BE2C (cell line): ENCODE measurements at regions not wholly inside any gene's neighbourhood (a gene's known extent, or its start where the extent isn't known, plus 50 kb on each side); places are given as distances from the start of the nearest gene placed in this dataset.
"Not testable (repeated sequence)": the region's sequence is repeated elsewhere in the genome, so short reads cannot be mapped to it uniquely, and the experiment has no call there.

Source experiments
- DNase-seq: peaks from one replicate; pipeline ENCODE4 v3.0.0-alpha.2; 2020
- H3K27me3 ChIP-seq: fragments of 250-450 bp; sonication (Bioruptor Pico); 2 replicates; pipeline ENCODE4 v1.5.1; 2020; ENCODE audit warnings: mild to moderate bottlenecking
- H3K36me3 ChIP-seq: fragments of 250-450 bp; sonication (Bioruptor Pico); 2 replicates; pipeline ENCODE4 v1.5.1; 2020; ENCODE audit warnings: mild to moderate bottlenecking
- H3K4me1 ChIP-seq: fragments of 250-450 bp; sonication (Bioruptor Pico); 2 replicates; pipeline ENCODE4 v1.5.1; 2020
- H3K4me3 ChIP-seq: 2 replicates; pipeline ENCODE4 v1.5.1; 2011; ENCODE audit warnings: low read depth, low read length
- H3K9me3 ChIP-seq: fragments of 250-450 bp; sonication (Bioruptor Pico); 2 replicates; pipeline ENCODE4 v1.5.1; 2020
- TF ChIP-seq, protein P1 (sequence below): IDR thresholded peaks from 2 replicates; pipeline ENCODE4 v1.5.1; 2012; ENCODE audit warnings: mild to moderate bottlenecking, low read depth, low read length

DNA sequence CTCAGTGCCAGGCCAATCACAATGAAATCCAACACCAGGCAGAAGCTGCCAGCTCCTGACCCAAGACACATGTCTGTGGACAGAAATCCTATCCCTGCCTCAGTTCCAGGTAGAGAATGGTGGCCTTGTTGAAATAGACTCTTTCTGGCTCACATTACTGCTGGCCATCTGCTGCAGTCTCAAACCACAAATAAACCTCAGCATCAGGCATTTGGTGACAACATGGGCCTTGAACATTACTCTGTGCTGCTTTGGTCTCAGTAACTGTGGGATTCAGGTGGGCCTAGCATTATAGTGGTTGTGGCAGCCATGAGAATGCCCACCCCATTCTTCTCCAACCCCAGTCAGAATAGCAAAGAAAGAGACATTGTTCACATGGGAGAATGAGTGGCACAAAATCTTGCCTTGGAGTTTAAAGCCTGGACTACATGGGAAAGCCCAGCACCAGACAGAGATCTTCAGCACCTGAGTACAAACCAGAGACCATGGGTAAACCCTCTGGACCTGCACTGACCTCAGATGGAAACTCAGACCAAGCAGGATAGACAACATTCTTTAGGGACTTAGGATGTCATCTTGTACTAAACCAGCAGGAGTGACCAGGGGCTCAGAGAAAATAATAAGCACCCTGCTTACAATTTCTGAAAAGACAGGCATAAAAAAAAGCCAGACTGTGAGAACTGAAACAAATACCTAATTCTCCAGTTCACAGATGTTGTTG lies 50.4 kb upstream of the TRAM1L1 start:
- Histone ChIP-seq H3K36me3 (no peaks in the 10 kb centered on the region), H3K9me3 (no peaks in the 10 kb centered on the region; the same call in 1 of the 2 replicates), H3K4me1 (no peaks in the 10 kb centered on the region), H3K4me3 (no peak overlapping the region), H3K27me3 (no peaks in the 10 kb centered on the region)
- DNase-seq: no peak
- TF ChIP-seq, protein P1, sequence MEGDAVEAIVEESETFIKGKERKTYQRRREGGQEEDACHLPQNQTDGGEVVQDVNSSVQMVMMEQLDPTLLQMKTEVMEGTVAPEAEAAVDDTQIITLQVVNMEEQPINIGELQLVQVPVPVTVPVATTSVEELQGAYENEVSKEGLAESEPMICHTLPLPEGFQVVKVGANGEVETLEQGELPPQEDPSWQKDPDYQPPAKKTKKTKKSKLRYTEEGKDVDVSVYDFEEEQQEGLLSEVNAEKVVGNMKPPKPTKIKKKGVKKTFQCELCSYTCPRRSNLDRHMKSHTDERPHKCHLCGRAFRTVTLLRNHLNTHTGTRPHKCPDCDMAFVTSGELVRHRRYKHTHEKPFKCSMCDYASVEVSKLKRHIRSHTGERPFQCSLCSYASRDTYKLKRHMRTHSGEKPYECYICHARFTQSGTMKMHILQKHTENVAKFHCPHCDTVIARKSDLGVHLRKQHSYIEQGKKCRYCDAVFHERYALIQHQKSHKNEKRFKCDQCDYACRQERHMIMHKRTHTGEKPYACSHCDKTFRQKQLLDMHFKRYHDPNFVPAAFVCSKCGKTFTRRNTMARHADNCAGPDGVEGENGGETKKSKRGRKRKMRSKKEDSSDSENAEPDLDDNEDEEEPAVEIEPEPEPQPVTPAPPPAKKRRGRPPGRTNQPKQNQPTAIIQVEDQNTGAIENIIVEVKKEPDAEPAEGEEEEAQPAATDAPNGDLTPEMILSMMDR: no peak

DNA sequence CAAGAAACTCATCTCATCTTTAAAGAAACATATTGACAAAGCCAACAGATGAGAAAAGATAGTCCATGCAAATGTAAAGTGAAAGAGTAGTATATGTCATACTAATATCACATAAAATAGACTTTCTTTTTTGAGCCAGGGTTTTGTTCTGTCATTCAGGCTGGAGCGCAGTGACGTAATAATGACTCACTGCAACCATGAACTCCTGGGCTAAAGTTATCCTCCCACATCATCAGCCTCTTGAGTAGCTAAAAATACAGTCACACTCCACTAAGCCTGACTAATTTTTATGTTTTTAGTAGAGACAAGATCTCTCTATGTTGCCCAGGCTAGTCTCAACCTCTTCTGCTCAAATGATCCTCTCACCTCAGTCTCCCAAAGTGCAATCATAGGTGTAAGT lies 51.8 kb upstream of the TRAM1L1 start:
- Histone ChIP-seq H3K9me3 (no peaks in the 10 kb centered on the region; the same call in 1 of the 2 replicates), H3K4me1 (no peaks in the 10 kb centered on the region), H3K27me3 (no peaks in the 10 kb centered on the region), H3K36me3 (no peaks in the 10 kb centered on the region), H3K4me3 (no peak overlapping the region)
- DNase-seq: peak; percentile 23
- TF ChIP-seq, protein P1: no peak

DNA sequence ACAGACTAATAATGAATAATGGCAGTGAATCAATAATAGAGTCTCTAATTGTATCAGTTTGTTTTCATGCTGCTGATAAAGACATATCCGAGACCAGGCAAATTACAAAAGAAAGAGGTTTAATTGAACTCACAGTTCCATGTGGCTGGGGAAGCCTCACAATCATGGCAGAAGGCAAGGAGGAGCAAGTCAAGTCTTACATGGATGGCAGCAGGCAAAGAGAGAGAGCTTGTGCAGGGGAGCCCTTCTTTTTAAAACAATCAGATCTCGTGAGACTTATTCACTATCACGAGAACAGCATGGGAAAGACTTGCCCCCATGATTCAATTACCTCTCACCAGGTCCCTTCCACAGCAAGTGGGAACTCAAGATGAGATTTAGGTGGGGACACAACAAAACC lies 53.4 kb upstream of the TRAM1L1 start:
- not testable (repeated sequence) for H3K4me1 ChIP-seq

DNA sequence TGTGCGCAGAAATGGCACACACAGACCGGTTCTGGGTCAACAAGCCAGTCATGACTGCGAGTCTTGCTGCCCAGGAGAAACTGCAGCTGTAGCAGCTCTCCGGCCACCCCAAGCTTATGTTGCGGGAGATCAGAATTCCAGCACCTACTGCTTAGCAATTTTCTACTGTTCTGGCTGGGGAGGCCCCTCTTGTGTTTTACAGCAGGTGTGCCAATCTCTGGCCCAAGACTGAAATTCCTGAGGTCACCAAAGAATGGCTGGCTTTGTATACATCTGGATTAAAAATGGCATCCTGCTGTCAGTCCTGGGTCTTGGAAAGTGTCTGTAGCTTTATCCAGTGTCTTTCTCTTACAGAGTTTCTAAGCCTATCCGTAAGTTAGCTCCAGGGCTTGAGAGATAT lies 68.9 kb upstream of the TRAM1L1 start:
- H3K36me3 ChIP-seq: no peaks in the 10 kb centered on the region
- DNase-seq: no peak
- TF ChIP-seq, protein P1: no peak
- H3K4me1 ChIP-seq: no peaks in the 10 kb centered on the region; the same call in 1 of the 2 replicates
- H3K4me3 ChIP-seq: no peak overlapping the region
- H3K27me3 ChIP-seq: no peaks in the 10 kb centered on the region
- H3K9me3 ChIP-seq: no peaks in the 10 kb centered on the region; the same call in 1 of the 2 replicates

More for the DNA sequence above, 53.4 kb upstream of the TRAM1L1 start:
- DNase-seq, H3K27me3 ChIP-seq, H3K36me3 ChIP-seq, H3K9me3 ChIP-seq, H3K4me3 ChIP-seq: not testable (repeated sequence)

DNA sequence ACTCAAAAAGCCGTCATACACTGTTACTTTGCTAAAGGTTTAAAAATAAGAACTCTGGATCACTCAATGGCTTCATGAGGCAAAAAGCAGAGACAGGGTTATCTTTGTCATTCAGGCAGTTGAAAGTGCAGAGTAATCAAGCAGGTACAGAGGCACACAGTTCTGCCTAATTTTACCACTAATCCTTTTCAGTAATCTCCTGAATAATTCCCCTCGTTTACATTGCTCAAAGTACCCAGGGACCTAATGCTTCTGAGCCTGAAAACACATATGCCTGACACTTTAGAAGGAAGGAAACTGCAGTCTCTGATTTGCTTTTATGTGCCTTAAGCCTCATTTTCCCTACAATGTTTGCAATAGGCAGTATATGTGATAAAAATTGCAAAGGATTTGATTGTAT lies 71.4 kb upstream of the TRAM1L1 start:
- Histone ChIP-seq H3K27me3 (no peaks in the 10 kb centered on the region), H3K9me3 (no peaks in the 10 kb centered on the region; the same call in 1 of the 2 replicates), H3K4me1 (no peaks in the 10 kb centered on the region; the same call in 1 of the 2 replicates), H3K4me3 (no peak overlapping the region), H3K36me3 (no peaks in the 10 kb centered on the region)
- DNase-seq: no peak
- TF ChIP-seq, protein P1: no peak

DNA sequence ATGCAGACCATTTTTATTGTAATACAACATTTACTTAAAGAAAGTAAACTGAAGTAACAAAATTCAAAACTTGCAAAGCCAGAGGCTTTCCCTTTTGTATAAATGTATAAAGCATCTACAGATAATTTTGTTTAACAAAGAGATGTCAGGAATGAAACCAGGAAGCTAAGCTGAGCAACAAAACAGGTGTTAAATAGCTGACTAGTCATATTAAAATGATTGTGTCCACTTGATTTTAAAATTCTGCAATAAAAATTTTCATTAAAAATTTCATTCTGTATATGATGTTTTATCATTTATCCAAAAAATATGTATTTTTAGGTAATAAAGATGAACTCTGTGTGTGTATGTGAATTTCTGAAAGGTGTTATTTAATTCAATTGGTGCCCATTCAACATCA lies 72.0 kb upstream of the TRAM1L1 start:
- no peaks in the 10 kb centered on the region for H3K27me3 ChIP-seq
- H3K4me3 ChIP-seq: no peak overlapping the region
- TF ChIP-seq, protein P1: no peak
- H3K4me1 ChIP-seq: no peaks in the 10 kb centered on the region; the same call in 1 of the 2 replicates
- no peaks in the 10 kb centered on the region for H3K36me3 ChIP-seq
- DNase-seq: no peak
- no peaks in the 10 kb centered on the region; the same call in 1 of the 2 replicates for H3K9me3 ChIP-seq
